SK-N-MC (cell line): ENCODE measurements at regions not wholly inside any gene's neighbourhood (a gene's known extent, or its start where the extent isn't known, plus 50 kb on each side); places are given as distances from the start of the nearest gene placed in this dataset.

Experiments used
- EZH2 ChIP-seq: fragments of 200-600 bp; sonication (generic); IDR thresholded peaks from one replicate; pipeline ENCODE4 v1.6.1; 2017; ENCODE audit warnings: antibody characterized with exemption
- POLR2AphosphoS5 ChIP-seq: IDR thresholded peaks from 2 replicates; pipeline ENCODE4 v1.6.1; 2012; ENCODE audit warnings: mild to moderate bottlenecking, low read depth, low read length, borderline replicate concordance

DNA sequence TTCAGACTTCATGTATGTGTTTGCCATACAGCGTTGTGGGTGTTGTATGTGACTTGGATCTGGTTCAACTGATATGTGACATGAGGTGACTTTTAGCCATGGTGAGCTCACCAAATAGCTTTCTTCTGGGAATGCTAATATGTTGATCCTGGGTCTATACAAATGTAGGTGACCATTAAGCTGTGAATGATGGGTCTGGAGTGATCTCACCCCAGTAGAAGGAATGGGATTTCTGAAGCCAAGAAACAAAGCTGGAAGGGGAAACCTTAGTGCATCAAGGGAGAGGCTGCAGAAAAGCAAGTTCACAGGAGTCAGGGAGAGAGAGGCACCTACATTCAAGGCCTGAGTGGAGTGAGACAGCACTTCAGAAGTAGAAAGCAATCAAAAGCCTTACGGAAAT lies 421.0 kb upstream of the THRB start:
- no peak for TF ChIP-seq EZH2
- TF ChIP-seq POLR2AphosphoS5: no peak
